NCI-H1436 treated with DMSO at 0.1 percent for 48 hours (cell line): ENCODE measurements at regions not wholly inside any gene's neighbourhood (a gene's known extent, or its start where the extent isn't known, plus 50 kb on each side); places are given as distances from the start of the nearest gene placed in this dataset.

Experiments used
- DNase-seq: peaks from one replicate; lab custom pipeline; 2025; lab: John Stamatoyannopoulos, UW

DNA sequence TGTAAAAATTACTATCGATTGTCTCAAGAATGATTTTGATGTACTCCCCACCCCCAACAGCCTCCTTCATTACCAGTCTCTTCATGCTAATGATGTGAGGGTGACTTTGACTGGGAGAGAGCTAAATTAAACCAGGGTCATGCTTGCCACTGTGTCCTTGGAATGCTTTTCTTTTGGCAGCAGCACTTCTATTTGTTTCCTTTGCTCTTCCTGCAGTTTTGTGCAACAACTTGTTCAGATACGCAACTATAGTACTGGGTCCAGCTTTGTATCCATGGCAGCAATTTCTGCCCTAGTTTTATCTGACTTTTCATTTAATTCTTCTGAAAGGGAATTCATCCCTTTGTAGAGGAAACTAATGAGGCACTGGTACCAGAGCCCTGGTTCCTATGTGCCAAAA, 2792.1 kb downstream of the PCDH9 start:
- no peak for DNase-seq

DNA sequence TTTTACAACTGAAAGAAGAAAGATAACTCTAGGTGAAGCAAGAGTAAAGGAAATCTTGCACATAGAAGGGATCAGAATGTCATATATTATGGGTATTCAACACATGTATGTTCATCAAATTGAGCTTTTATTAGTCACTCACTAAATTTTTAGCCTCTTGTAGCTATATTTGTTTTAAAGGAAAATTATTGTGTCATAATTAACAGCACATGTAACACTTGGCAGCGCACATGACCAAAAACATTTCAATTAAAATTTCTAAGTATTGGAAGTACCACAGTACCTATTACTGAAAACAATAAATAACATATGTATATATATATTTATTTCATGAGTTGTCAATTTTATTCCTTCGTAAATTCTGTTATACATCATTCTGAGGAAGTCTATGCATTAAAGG, 2800.4 kb downstream of the PCDH9 start:
- no peak for DNase-seq

DNA sequence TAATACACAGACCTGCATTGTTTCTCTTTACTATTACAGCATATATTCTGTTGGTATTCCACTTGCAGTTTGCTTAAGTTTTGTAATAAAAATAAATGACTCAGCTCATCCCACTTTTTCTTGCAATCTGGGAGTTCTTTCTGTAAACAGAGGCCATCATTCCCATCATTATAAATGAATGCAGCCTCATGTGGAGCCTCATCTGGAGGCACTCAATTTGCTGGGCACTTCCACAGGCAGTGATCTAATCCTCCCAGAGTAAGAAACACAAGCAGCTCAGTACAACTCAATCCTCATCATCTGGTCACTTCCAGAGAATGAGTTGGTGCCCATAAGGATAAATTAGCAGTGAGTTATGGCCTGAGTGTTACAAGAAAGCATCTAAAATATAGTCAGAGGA, 2801.9 kb downstream of the PCDH9 start:
- DNase-seq: no peak

DNA sequence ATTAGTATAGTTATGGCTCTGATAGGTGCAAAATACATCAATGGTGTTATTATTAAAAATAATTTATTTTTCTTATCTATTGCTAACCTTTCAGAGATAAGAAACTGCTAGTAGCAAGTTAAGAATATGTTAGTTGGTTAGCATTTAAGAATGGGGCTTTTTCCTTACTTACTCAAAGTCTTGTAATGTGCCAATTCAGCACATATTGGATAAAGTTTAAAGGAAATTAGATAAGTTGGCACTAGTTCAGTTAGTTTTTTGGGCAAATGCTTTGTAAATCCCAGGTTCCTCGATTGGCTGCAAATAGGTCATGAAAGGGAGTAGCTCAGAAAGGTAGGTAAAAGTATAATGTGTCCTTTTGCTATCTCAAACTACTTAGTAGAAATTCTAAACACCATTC, 2806.7 kb downstream of the PCDH9 start:
- DNase-seq: no peak

DNA sequence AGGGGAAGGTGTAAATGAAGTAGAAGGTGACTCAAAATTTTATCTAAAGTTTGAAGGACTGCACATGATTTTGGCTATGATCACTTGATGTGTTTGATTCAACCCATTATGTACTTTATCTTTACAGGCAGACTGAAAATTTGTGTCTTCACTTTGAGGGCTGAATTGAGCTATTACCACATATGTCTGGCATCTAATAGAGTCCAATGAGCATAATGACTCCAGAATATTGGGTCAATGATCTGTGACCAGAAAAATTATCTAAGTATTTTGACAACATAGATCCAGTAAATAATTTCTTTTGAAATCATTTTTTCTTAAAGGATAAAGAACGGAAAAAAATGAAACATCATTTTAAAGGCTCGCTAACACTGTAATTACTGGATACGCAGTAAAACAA, 2810.0 kb downstream of the PCDH9 start:
- DNase-seq: no peak

DNA sequence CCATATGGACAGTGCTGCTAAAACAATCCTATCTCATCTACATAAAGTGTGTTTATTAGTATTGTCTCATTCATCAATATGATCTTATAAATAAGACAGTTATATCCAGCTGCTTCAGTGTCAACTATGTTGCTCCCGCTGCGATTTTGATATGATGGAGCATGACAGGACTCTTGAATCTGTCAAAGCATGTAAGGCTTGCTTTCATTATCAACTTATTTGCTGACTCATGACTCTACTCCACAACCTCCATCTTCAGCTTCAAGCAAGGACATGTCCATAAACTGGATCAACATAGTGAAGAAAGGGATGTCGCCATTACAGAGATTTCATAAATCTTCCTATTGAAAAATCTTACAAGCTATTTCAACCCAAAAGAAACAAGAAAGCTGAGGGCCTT, 2812.6 kb downstream of the PCDH9 start:
- DNase-seq: no peak

DNA sequence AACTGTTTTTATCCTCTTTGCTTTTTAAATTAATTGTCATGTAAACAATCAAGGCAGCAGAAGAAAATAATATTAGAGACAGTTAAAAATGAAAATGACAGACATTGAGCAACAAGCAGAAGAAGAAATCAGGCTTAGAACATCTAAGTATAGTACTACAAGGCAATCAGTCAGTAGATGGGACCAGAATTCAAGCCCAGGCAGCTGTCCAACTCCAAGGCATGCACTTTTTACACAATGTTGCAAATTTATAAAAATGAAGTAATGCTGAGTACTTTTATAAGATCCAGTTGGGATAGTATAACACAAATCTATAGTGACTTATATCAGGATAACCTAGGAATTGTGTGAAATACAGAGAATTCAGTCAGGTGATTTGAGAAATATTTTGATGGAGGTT, 2815.8 kb downstream of the PCDH9 start:
- no peak for DNase-seq

DNA sequence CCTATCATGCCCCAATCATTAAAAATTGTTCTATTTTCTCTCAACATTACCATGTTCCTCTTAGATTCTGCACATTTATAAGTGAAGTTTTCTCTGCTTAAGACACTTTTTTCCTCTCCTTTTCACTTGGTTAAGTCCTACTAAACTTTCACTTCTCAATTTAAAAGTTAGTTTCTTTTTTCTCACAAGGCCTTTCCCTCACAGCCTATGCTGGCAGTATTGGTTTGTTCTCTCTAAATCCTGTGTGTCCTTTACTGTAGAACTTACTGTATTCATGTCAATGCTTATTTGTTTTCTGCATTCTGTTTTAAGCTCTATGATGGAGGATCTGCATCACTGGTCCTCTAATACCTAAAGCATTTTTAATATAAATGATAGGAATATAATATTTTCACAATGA, 2816.6 kb downstream of the PCDH9 start:
- no peak for DNase-seq

DNA sequence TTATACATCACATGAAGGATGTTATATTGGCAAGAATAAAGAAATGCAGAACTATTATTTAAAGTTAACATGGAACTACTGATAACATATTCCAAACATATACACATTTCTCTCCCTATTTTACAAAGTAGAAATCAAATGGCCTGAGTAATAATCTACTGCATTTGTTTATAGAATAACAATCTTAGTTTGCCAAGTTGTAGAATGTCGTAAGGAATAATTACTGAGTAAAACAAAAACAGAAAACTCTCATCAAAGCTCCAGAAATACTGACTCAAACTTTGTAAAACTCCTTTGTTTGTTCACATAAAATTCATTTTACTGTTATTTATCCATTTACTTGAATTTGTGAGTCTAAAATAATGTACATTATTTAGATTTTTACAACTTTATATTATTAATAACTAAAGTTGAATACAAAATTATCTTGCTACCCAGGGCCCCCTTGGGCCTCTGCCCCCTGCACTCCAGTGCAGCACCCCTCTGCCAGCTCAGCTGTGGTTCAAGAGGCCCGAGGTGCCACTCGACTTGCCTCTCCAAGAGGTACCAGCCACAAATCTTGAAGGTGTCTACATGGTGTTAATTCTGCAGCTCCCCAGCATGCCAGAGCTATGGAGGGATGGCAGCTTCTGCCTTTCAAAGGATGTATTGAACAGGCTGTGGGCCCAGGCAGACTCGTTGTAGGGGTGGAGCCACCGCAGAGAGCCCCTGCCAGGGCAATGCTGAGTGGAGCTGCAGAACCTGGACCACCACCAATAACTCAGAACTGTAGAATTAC, 2819.7 kb downstream of the PCDH9 start:
- no peak for DNase-seq

DNA sequence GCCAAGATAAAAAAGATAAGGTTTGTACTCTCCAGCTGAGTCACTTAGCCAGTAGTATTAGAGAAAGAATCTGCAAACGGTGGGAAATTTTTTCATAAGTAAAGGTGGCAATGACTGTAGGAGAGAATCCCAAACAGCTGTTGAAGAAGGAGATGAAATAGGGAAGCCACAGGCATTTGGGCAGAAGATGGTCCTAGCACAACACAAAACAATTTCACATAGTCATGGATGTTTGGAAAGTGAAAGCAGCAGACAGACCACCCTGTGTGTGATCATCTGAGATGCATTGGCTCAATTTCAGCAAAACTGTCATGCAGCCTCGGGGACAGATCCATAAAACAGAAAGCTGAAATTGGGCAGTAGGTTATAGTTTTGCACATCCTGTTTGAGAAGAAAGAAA, 2832.4 kb downstream of the PCDH9 start:
- no peak for DNase-seq

DNA sequence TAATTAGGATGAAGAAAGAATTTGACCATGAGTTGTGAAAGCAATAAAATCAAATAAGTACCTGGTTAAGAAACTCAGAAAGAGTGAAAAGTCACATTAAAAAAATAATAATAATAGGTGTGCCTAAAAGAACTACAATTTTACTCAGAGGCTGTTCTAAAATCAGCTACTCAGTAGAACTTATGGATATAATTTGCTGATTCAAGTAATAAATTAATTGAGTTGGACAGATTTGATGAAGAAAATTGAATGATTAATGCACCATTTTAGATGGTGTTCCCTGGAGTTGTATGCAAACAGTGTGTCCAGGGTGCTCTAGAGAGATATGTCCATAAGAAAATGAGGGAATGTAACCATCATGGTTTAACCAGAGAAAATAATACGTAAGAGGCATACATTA, 2852.5 kb downstream of the PCDH9 start:
- DNase-seq: no peak

DNA sequence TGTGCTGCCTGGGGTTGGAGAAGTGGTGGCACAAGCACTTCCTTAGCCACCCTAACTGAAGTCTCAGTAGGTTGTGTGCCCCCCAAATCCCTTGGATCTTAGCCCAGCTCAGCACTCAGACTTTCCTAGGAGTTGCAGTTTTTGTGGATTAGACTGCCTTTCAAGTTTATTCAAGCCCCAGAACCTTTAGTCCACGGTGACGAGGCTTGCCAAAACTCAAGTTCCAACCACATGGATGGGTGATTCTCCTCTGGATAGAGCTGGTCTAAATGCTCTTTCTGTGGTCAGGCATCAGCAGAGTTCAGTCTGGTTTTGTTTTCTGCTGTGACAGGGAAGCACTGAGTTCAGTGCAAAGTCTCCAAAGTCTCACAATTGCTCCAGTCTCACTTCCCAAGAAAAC, 2858.7 kb downstream of the PCDH9 start:
- no peak for DNase-seq

DNA sequence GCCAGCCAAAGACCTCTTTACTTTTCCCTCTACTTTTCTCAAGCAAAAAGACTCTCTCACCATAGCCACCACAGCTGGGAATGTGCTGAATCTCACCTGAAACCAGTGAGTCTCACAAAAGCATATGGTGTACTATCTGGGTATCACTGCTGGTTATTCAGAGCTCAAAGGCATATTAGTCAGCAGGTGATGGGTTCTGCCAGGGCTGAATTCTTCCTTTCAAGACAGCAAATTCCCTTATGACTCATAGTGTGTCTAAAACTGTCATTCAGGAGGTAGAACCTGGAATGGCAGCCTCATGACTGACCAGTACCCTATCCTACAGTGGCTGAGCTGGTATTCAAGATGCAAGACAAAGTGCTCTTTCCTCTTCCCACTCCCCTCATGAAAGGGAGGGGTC, 2859.1 kb downstream of the PCDH9 start:
- no peak for DNase-seq

DNA sequence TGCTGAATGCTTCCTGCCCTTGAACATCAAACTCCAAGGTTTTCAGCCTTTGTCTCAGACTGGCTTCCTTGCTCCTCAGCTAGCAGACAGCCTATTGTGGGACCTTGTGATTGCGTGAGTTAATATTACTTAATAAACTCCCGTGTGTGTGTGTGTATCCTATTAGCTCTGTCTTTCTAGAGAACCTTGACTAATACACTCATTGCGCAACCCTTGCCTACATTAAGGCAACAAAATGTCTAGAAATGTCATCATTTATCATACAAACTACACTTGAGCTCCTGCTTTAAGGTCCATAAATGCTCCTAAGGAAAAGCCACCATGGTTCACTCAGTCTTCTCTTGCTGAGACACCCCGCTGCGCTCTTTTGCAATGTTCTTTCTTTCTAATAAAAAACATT, 2861.0 kb downstream of the PCDH9 start:
- DNase-seq: no peak

DNA sequence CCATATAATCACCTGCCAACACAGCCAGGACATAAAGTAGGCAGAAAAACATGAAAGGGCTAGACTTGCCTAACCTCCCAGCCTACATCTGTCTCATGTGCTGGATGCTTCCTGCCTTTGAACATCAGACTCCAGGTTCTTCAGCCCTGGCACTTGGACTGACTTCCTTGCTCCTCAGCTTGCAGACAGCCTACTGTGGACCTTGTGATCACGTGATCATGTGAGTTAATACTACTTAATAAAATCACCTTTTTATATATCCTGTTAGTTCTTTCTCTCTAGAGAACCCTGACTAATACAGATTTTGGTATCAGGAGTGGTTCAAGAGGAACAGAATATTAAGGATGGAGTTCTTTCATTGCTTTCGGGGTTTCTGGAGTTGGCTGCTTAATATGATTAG, 2867.6 kb downstream of the PCDH9 start:
- no peak for DNase-seq

DNA sequence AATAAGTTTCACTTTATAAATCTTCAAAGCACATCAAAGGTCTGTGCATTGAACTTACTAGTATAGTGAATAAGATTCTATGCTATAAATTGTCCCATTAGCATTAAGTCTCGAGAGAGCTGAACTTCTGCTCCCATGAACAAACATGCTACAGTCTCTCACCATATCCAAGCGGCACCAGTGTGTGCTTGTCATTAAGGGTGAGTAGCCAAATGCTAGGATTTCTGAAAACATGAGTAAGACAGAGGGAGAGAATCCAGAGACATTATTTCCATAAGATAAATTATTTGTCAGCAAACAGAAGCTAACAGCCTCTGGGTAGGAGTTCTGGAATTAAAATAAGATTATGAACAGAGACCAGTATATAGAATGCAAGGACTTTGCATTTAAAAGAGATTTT, 2882.5 kb downstream of the PCDH9 start:
- DNase-seq: no peak

DNA sequence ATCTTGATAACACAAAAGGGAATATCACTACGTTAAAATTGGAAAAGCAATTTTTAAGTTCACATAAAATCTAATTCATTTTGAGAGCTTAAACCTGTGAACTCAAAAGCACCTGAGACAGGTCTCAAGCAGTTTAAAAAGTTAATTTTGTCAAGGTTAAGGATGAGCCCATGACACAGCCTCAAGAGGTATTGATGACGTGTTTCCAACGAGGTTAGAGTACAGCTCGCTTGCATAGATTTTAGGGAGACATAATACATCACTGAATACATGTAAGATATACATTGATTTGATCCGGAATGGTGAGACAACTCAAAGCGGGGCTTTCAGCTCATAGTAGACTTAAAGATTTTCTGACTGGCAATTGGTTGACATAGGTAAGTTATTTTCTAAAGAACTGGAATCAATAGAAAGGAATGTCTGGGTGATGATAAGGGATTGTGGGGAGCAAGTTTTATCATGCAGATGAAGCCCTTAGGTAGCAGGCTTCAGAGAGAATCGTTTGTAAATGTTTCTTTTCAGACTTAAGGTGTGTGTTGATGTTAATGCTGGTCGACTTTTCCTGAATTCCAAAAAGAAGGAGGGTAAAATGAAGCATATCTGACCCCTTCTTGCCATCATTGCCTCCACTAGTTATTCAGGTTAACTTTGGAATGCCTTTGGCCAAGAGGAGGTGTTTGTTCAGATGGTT, 2890.6 kb downstream of the PCDH9 start:
- DNase-seq: no peak

DNA sequence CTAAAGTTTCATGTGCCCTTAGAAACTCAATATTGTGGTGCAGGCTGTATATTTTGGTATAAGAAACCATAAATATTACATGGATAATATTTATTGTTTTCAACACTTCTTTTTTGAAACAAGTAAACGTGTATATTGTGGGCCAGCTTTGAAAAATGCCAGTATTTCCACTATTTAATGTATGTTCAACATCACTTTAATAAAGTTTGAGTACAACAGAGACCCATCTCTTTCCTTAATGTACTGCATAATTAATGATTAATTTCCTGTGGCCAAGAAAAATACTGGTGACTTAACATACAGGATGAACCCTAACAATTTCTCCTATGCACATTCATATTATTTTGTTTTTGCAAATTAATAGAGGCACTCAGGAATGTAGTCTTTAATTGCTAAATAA, 2891.5 kb downstream of the PCDH9 start:
- DNase-seq: no peak

DNA sequence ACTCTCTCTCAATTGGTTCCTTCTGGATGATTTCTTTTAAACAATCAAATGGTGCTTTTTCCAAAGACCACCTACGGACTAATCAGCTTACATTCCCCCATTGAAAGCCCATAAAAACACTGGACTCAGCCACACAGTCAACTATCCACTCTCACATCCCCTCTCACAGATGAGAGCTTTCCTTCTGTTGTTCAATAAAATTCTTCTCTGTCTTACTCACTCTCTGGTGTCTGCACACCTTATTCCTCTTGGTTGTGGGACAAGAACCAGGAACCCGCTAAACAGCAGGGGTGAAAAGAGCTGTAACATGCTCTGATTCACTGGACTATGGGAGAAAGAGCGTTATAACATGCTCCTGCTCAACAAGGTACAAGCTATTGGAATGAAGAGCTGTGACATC, 2896.2 kb downstream of the PCDH9 start:
- DNase-seq: no peak

DNA sequence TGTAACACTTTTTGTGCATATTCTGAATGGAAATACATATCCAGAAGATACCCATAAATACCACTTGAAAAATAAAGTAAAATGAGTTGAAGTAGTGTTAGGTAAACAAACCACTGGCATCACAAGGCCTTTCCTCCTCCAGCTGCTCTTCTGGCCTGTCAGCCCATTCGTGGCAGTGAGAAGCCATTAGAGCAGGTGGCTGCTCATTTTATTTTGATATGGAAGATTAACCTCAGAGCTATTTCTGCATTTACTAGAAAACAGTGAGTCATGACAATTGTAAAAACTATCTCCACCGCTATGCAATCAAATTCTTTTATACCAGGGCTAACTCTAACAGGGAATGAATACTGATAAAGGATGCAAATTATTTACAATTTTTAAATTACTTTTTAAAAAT, 2898.1 kb downstream of the PCDH9 start:
- DNase-seq: no peak

DNA sequence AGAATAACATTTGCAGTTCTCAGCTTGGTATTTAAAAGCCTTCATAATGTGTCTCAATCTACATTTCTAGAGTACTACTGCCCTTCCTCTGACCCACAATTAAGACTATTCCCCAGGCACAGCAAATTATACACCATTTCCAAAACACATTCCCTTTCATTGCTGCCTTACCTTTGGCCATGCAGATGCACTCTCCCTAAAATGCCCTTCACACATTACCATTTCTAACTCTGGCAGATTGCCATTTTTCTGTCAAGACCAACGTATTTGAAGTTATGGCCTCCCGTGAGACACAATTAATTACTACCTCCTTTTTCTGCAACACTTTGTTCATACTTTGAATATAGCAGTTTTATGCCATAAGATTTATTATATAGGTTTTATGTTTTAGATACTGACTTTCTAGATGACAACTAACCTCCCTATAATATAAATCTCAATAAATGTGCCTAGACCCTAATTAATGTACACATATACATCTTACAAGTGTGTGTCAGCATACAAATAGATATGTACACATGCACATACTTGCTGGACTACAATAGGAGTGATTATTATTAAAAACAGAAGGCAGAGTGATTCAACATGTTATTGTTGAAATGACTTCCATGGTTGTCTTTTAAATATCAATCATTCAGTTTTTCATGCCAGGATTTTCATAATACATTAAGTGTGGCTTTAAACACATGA, 2902.5 kb downstream of the PCDH9 start:
- no peak for DNase-seq

DNA sequence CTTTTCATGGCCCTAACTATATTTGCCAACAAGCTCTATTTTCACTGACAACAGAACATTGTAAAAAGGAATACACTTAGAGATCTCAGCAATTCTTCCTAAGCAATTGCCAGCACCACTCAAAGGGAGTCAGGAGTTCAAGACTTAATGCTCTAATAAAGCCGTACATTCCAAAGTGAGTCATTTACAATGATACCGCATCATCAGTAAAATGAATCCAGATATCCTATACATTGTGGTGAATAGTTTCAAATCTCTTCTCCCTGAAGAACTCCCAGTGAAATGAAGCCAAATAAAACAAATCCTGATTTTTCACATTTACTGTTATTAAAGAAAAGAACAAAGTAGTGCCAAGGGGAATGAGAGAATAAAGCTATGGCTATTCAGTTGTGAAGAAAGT, 2898.7 kb upstream of the PCDH20 start:
- no peak for DNase-seq

DNA sequence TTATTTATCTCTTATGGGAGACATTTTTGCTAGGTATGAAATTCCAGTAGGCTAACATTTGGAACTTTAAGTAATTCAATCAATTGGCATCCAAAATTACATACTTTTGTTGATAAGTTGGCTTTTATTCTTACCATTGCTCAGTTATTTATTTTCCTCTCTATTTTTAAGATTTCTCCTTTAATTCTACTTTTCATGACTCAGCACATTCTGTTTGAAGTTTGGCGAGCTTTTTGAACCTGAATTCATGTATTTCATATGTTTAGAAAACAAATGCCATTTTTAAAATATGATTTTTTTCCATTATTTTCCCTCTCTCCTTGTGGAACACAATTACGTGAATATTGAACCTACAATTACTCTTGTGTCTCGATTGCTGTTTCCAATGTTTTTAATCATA, 2896.3 kb upstream of the PCDH20 start:
- DNase-seq: no peak
